Skeletal muscle tissue (tissue), 3 donors: ENCODE measurements at regions not wholly inside any gene's neighbourhood (a gene's known extent, or its start where the extent isn't known, plus 50 kb on each side); places are given as distances from the start of the nearest gene placed in this dataset.
"Not testable (repeated sequence)": the region's sequence is repeated elsewhere in the genome, so short reads cannot be mapped to it uniquely, and the experiment has no call there.

ENCODE experiments used
- H3K27ac ChIP-seq: one replicate; pipeline ENCODE4 v1.7.0; 2013; ENCODE audit warnings: mild to moderate bottlenecking, low read depth, low read length, inconsistent platforms
- H3K27me3 ChIP-seq, 3 donors: one replicate each; pipeline ENCODE4 v1.7.0; 2013; ENCODE audit warnings: low read length in 3 of 3; ENCODE audit not compliant: control insufficient read depth in 3 of 3, insufficient read depth in 3 of 3
- H3K36me3 ChIP-seq, 3 donors: one replicate each; pipeline ENCODE4 v1.7.0; 2013; ENCODE audit warnings: low read length in 3 of 3; ENCODE audit not compliant: control insufficient read depth in 3 of 3, insufficient read depth in 3 of 3
- H3K4me1 ChIP-seq, 3 donors: one replicate each; pipeline ENCODE4 v1.7.0; 2013; ENCODE audit warnings: low read length in 3 of 3, mild to moderate bottlenecking in 3 of 3; ENCODE audit not compliant: control insufficient read depth in 3 of 3, insufficient read depth in 3 of 3
- H3K4me3 ChIP-seq, 3 donors: one replicate each; pipeline ENCODE4 v1.7.0; 2013; ENCODE audit warnings: low read length in 3 of 3
- H3K9ac ChIP-seq, 3 donors: one replicate each; pipeline ENCODE4 v1.7.0; 2013; ENCODE audit warnings: low read length in 3 of 3, mild to moderate bottlenecking in 3 of 3, moderate library complexity in 2 of 3, low read depth in 1 of 3
- H3K9me3 ChIP-seq, 3 donors: one replicate each; pipeline ENCODE4 v1.7.0; 2013; ENCODE audit warnings: low read length in 3 of 3; ENCODE audit not compliant: control insufficient read depth in 3 of 3
- donor health status: Osteomylitis.

DNA sequence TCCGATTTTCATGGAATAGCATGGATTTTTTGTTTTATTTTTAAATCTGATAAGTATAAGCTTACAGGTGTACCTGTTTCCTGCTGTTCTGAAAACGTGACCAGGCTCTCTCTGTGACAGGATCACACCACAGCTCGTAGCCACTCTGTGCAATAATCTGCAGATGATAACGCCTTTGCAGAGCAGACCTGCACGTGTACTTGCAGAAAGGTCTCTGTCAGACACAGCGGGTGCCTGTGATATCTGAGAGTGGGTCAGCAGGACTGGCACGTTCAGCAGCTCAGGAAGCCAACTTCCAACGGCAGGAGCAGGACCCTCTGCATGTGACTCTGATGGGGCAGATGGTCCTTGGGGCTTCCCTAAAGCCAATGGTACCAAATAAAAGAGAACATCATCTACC is 68.6 kb upstream of the HDDC2 start:
- no peaks in the 10 kb centered on the region for H3K27me3 ChIP-seq

DNA sequence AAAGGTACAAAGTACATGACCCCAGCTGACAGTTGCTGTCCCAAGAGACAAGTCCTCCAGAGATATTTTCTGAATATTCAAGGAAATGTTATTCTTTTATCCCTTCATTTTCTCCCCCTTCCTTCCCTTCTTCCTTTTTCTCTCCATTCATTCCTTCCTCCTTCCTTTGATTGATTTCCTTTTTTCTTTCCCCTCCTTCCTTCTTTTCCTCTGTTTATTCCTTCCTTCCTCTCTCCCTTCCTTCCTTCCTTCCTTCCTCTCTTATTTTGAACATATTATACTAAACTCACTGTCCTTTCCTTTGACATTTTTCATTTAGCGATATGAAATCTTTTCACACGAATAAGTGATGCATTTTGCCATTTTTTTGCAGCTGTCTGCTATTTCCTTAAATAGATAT is 73.2 kb upstream of the HDDC2 start:
- Histone ChIP-seq H3K4me3 (no peak overlapping the region), H3K4me1 (no peaks in the 10 kb centered on the region), H3K27ac (no peak overlapping the region), H3K9ac (no peak overlapping the region), H3K9me3 (no peaks in the 10 kb centered on the region), H3K36me3 (no peaks in the 10 kb centered on the region), H3K27me3 (no peaks in the 10 kb centered on the region)

More for the DNA sequence above, 68.6 kb upstream of the HDDC2 start:
- Histone ChIP-seq H3K27ac (no peak overlapping the region), H3K4me1 (no peaks in the 10 kb centered on the region), H3K9me3 (no peaks in the 10 kb centered on the region), H3K36me3 (no peaks in the 10 kb centered on the region), H3K9ac (no peak overlapping the region), H3K4me3 (no peak overlapping the region)

GRCh38 chr6:125375821-125376220 is 74.1 kb upstream of the HDDC2 start:
- no peak overlapping the region for H3K27ac ChIP-seq
- no peaks in the 10 kb centered on the region for H3K9me3 ChIP-seq
- no peak overlapping the region for H3K4me3 ChIP-seq

GRCh38 chr6:125377621-125378020 is 75.9 kb upstream of the HDDC2 start:
- Histone ChIP-seq H3K9ac (no peak overlapping the region), H3K36me3 (no peaks in the 10 kb centered on the region), H3K4me1 (no peaks in the 10 kb centered on the region), H3K4me3 (no peak overlapping the region), H3K9me3 (no peaks in the 10 kb centered on the region), H3K27ac (no peak overlapping the region), H3K27me3 (no peaks in the 10 kb centered on the region)

More at GRCh38 chr6:125375821-125376220, 74.1 kb upstream of the HDDC2 start:
- Histone ChIP-seq H3K36me3 (no peaks in the 10 kb centered on the region), H3K9ac (no peak overlapping the region), H3K4me1 (no peaks in the 10 kb centered on the region), H3K27me3 (no peaks in the 10 kb centered on the region)

- Histone ChIP-seq H3K4me3 (no peak overlapping the region), H3K27me3 (no peaks in the 10 kb centered on the region), H3K4me1 (no peaks in the 10 kb centered on the region), H3K9me3 (no peaks in the 10 kb centered on the region), H3K9ac (no peak overlapping the region), H3K36me3 (no peaks in the 10 kb centered on the region), H3K27ac (no peak overlapping the region)
These were observed 77.4 kb upstream of the HDDC2 start for GRCh38 chr6:125379174-125379573.

GRCh38 chr6:125380474-125380873 is 78.7 kb upstream of the HDDC2 start:
- H3K4me1 ChIP-seq = no peaks in the 10 kb centered on the region
- no peaks in the 10 kb centered on the region for H3K36me3 ChIP-seq
- no peak overlapping the region for H3K4me3 ChIP-seq
- no peak overlapping the region for H3K27ac ChIP-seq
- no peaks in the 10 kb centered on the region for H3K9me3 ChIP-seq
- no peaks in the 10 kb centered on the region for H3K27me3 ChIP-seq
- no peak overlapping the region for H3K9ac ChIP-seq

DNA sequence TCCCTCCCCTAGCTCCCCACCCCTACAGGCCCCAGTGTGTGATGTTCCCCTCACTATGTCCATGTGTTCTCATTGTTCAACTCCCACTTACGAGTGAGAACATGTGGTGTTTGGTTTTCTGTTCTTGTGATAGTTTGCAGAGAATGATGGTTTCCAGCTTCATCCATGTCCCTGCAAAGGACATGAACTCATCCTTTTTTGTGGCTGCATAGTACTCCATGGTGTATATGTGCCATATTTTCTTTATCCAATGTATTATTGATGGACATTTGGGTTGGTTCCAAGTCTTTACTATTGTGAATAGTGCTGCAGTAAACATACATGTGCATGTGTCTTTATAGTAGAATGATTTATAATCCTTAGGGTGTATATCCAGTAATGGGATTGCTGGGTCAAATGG is 84.6 kb upstream of the HDDC2 start:
- not testable (repeated sequence) for H3K4me1 ChIP-seq, H3K27ac ChIP-seq, H3K9me3 ChIP-seq, H3K4me3 ChIP-seq, H3K36me3 ChIP-seq, H3K27me3 ChIP-seq, H3K9ac ChIP-seq

DNA sequence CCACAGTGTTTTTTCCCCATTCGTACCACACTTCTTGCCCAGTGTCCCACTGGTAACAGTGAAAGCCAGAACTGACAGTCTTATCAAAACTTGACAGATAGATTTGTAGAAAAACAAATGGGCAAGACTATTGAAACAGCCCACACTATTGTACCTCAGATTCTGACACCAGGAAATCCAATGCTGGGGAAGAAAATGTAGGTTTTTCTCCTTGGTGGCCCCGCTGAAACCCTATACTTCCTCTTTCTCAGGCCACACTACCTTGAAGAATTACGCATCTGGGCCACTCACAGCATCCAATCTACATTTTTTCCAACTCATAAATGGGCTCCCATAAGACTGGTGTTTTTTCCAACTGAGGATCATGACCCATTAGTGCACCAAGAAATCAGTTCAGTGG is 90.9 kb upstream of the HDDC2 start:
- no peaks in the 10 kb centered on the region for H3K36me3 ChIP-seq
- H3K4me1 ChIP-seq = no peaks in the 10 kb centered on the region
- no peak overlapping the region for H3K9ac ChIP-seq
- no peaks in the 10 kb centered on the region for H3K9me3 ChIP-seq
- no peak overlapping the region for H3K27ac ChIP-seq
- H3K27me3 ChIP-seq = no peaks in the 10 kb centered on the region
- H3K4me3 ChIP-seq = no peak overlapping the region

GRCh38 chr6:125393449-125393858 is 91.7 kb upstream of the HDDC2 start:
- Histone ChIP-seq H3K4me3 (no peak overlapping the region), H3K36me3 (no peaks in the 10 kb centered on the region), H3K27ac (no peak overlapping the region), H3K9ac (no peak overlapping the region), H3K4me1 (no peaks in the 10 kb centered on the region), H3K27me3 (no peaks in the 10 kb centered on the region), H3K9me3 (no peaks in the 10 kb centered on the region)

- Histone ChIP-seq H3K4me1 (no peaks in the 10 kb centered on the region), H3K4me3 (no peak overlapping the region), H3K9ac (no peak overlapping the region), H3K36me3 (no peaks in the 10 kb centered on the region), H3K27me3 (no peaks in the 10 kb centered on the region), H3K27ac (no peak overlapping the region), H3K9me3 (no peaks in the 10 kb centered on the region)
These were observed 105.0 kb upstream of the HDDC2 start for GRCh38 chr6:125406741-125407140.

DNA sequence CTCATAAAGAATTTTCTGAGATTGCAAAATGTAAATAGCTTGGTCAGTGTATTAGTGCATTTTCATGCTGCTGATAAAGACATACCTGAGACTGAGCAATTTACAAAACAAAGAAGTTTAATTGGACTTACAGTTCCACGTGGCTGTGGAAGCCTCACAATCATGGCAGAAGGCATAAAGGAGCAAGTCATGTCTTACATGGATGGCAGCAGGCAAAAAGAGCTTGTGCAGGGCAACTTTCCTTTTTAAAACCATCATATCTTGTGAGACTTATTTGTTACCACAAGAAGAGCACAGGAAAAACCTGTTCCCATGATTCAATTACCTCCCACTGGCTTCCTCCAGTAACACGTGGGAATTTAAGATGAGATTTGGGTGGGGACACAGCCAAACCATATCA is 112.7 kb upstream of the HDDC2 start:
- Histone ChIP-seq H3K4me3 (no peak overlapping the region), H3K9me3 (no peaks in the 10 kb centered on the region), H3K36me3 (no peaks in the 10 kb centered on the region), H3K27ac (no peak overlapping the region), H3K4me1 (no peaks in the 10 kb centered on the region), H3K27me3 (no peaks in the 10 kb centered on the region), H3K9ac (no peak overlapping the region)
